Gastrocnemius medialis (tissue), 4 donors: ENCODE measurements at regions not wholly inside any gene's neighbourhood (a gene's known extent, or its start where the extent isn't known, plus 50 kb on each side); places are given as distances from the start of the nearest gene placed in this dataset.

Source experiments
- ATAC-seq, 2 donors: fragments of 150-250 bp; one replicate each; pipeline ENCODE4 v1.9.1; 2016
- DNase-seq, 2 donors: peaks; one replicate each; pipeline ENCODE4 v3.0.0-alpha.2; 2019
- H3K27ac ChIP-seq, 4 donors: fragments of 200-600 bp; sonication (generic); 1 replicate in 1 of 4; 2 replicates in 3 of 4; pipeline ENCODE4 v1.5.1; 2016 to 2018; ENCODE audit warnings: mild to moderate bottlenecking in 2 of 4, moderate library complexity in 1 of 4
- H3K27me3 ChIP-seq, 3 donors: fragments of 200-600 bp; sonication (generic) in 2 of 3; 1 replicate in 1 of 3; 2 replicates in 2 of 3; pipeline versions ENCODE4 v1.5.1 to v1.6.0; 2016 to 2019; ENCODE audit warnings: mild to moderate bottlenecking in 1 of 3, moderate library complexity in 1 of 3
- H3K36me3 ChIP-seq, 2 donors: fragments of 200-600 bp; sonication (generic) in 1 of 2; one replicate each; pipeline ENCODE4 v1.5.1; 2017 to 2018
- H3K4me1 ChIP-seq, 2 donors: fragments of 200-600 bp; sonication (generic) in 1 of 2; one replicate each; pipeline ENCODE4 v1.5.1; 2016 to 2017; ENCODE audit warnings: mild to moderate bottlenecking in 2 of 2
- H3K4me3 ChIP-seq, 4 donors: fragments of 200-600 bp; sonication (generic) in 3 of 4; 1 replicate in 1 of 4; 2 replicates in 3 of 4; pipeline ENCODE4 v1.5.1; 2016 to 2019; ENCODE audit warnings: mild to moderate bottlenecking in 2 of 4
- H3K9me3 ChIP-seq, 3 donors: fragments of 200-600 bp; sonication (generic) in 2 of 3; 1 replicate in 1 of 3; 2 replicates in 2 of 3; pipeline ENCODE4 v1.5.1; 2016 to 2019
- CTCF ChIP-seq, 5 experiments: fragments of 450-650 bp in 3 of 5; fragments of 200-600 bp in 2 of 5; sonication (generic) in 2 of 5; IDR thresholded peaks in 4 of 5; conservative IDR thresholded peaks in 1 of 5; 1 replicate in 4 of 5; 2 replicates in 1 of 5; pipeline ENCODE4 v1.5.1; 2016 to 2019; ENCODE audit warnings: antibody characterized with exemption in 5 of 5, mild to moderate bottlenecking in 3 of 5, moderate library complexity in 3 of 5
- POLR2A ChIP-seq, 2 donors: fragments of 450-650 bp; IDR thresholded peaks; one replicate each; pipeline ENCODE4 v1.6.1; 2017; ENCODE audit warnings: antibody characterized with exemption in 2 of 2, mild to moderate bottlenecking in 2 of 2, moderate library complexity in 2 of 2
- in situ Hi-C, 4 donors: fragments of 200-750 bp; cut with MboI; loops; one replicate each; pipeline versions ENCODE4 v1.15.0 to v1.8.0; 2017; ENCODE audit warnings: low sequenced_read_pairs in 4 of 4
- intact Hi-C: fragments of 100-400 bp; cut with DNase I; formaldehyde crosslinking; loops from one replicate; pipeline ENCODE4 v1.15.1; 2023; ENCODE audit warnings: low total_unique reads

GRCh38 chr6:129957941-129958898, 60.2 kb upstream of the L3MBTL3 start:
- intact Hi-C loops = no loop called here
- no peak for DNase-seq
- H3K9me3 ChIP-seq = no peaks in the 10 kb centered on the region
- ATAC-seq = no peak
- no peaks in the 10 kb centered on the region for H3K27me3 ChIP-seq
- no peak overlapping the region for H3K4me3 ChIP-seq
- no peak overlapping the region for H3K27ac ChIP-seq
- TF ChIP-seq CTCF (IDR thresholded peaks at IDR 0.05 in 4 of 5, conservative IDR thresholded peaks at IDR 0.05 in 1 of 5) = no peak
- no peak for TF ChIP-seq POLR2A (IDR thresholded peaks at IDR 0.05)
- H3K36me3 ChIP-seq = no peaks in the 10 kb centered on the region
- in situ Hi-C loops = no loop called here
- H3K4me1 ChIP-seq = no peaks in the 10 kb centered on the region

- in situ Hi-C loops = no loop called here
- intact Hi-C loops = no loop called here
- TF ChIP-seq POLR2A (IDR thresholded peaks at IDR 0.05) (no peak), CTCF (IDR thresholded peaks at IDR 0.05 in 4 of 5, conservative IDR thresholded peaks at IDR 0.05 in 1 of 5) (no peak)
- H3K9me3 ChIP-seq = no peaks in the 10 kb centered on the region
- no peak for DNase-seq
- H3K36me3 ChIP-seq = no peaks in the 10 kb centered on the region
- no peaks in the 10 kb centered on the region for H3K27me3 ChIP-seq
- H3K4me3 ChIP-seq = no peak overlapping the region
- no peak for ATAC-seq
- no peaks in the 10 kb centered on the region for H3K4me1 ChIP-seq
- no peak overlapping the region for H3K27ac ChIP-seq
These were observed 62.8 kb upstream of the L3MBTL3 start for GRCh38 chr6:129955584-129955983.

GRCh38 chr6:129954749-129955431, 63.5 kb upstream of the L3MBTL3 start:
- in situ Hi-C loops = no loop called here
- intact Hi-C loops = no loop called here

GRCh38 chr6:129947797-129948196, 70.6 kb upstream of the L3MBTL3 start:
- H3K27me3 ChIP-seq = no peaks in the 10 kb centered on the region
- no peaks in the 10 kb centered on the region for H3K4me1 ChIP-seq
- intact Hi-C loops = no loop called here
- no peak for TF ChIP-seq CTCF (IDR thresholded peaks at IDR 0.05 in 4 of 5, conservative IDR thresholded peaks at IDR 0.05 in 1 of 5)
- TF ChIP-seq POLR2A (IDR thresholded peaks at IDR 0.05) = no peak
- no peaks in the 10 kb centered on the region for H3K9me3 ChIP-seq
- in situ Hi-C loops = no loop called here
- DNase-seq (no peak), ATAC-seq (no peak)
- H3K4me3 ChIP-seq = no peak overlapping the region
- no peaks in the 10 kb centered on the region for H3K36me3 ChIP-seq
- no peak overlapping the region for H3K27ac ChIP-seq

More at GRCh38 chr6:129954749-129955431, 63.5 kb upstream of the L3MBTL3 start:
- TF ChIP-seq CTCF (IDR thresholded peaks at IDR 0.05 in 4 of 5, conservative IDR thresholded peaks at IDR 0.05 in 1 of 5) (no peak), POLR2A (IDR thresholded peaks at IDR 0.05) (no peak)
- Histone ChIP-seq H3K4me3 (no peak overlapping the region), H3K4me1 (no peaks in the 10 kb centered on the region), H3K9me3 (no peaks in the 10 kb centered on the region), H3K27ac (no peak overlapping the region), H3K36me3 (no peaks in the 10 kb centered on the region), H3K27me3 (no peaks in the 10 kb centered on the region)
- ATAC-seq = no peak
- DNase-seq = no peak
